GM12878 (cell line): ENCODE measurements at regions not wholly inside any gene's neighbourhood (a gene's known extent, or its start where the extent isn't known, plus 50 kb on each side); places are given as distances from the start of the nearest gene placed in this dataset.

Experiments
- ATAC-seq: fragments of 200-7000 bp; cut with Tn5 transposase; 3 replicates; pipeline ENCODE4 v1.9.1; 2020; ENCODE audit warnings: mild to moderate bottlenecking, moderate library complexity
- BruUV-seq: library from RNA; stranded (reverse); fragments of 400-500 nt; replicated peaks from 2 replicates; lab custom pipeline; 2021; lab: Mats Ljungman, UMichigan
- CTCF ChIA-PET: fragments of 300-600 bp; sonication (Branson Sonifier 250); formaldehyde crosslinking; extraction: SDS; loops from one replicate; lab custom pipeline; 2021; ENCODE audit warnings: inconsistent platforms; lab: Yijun Ruan, JAX
- POLR2A ChIA-PET: fragments of 350-600 bp; formaldehyde crosslinking; extraction: SDS; loops from one replicate; lab custom pipeline; 2021; ENCODE audit warnings: inconsistent platforms; lab: Charles Lee
- RAD21 ChIA-PET: fragments of 300-600 bp; sonication (Branson Sonifier 250); formaldehyde crosslinking; loops from one replicate; lab custom pipeline; 2023; ENCODE audit warnings: antibody characterized with exemption; ENCODE audit not compliant: unreplicated experiment; lab: Charles Lee
- SMC1A ChIA-PET: fragments of 300-600 bp; sonication (Branson Sonifier 250); formaldehyde crosslinking; loops from one replicate; lab custom pipeline; 2023; ENCODE audit not compliant: unreplicated experiment, uncharacterized antibody; lab: Charles Lee
- DNase-seq: peaks from one replicate; pipeline ENCODE4 v3.0.0-alpha.2; 2011; ENCODE audit warnings: low read depth, low spot score
- FAIRE-seq: peaks from 3 replicates; lab custom pipeline; 2011; peaks lifted over from hg19 to GRCh38; lab: Jason Lieb, UNC
- H2AFZ ChIP-seq: 2 replicates; pipeline ENCODE4 v1.6.0; 2011; ENCODE audit warnings: low read depth, low read length, control low read depth; ENCODE audit not compliant: control insufficient read depth
- H3K27ac ChIP-seq: 2 replicates; pipeline ENCODE4 v1.5.1; 2011; ENCODE audit warnings: control low read depth; ENCODE audit not compliant: control insufficient read depth, insufficient read depth
- H3K27me3 ChIP-seq, 2 experiments: replicated peaks in 1 of 2; 2 replicates each; pipeline versions ENCODE4 v1.6.0 to v1.6.1; 2011; ENCODE audit warnings: low read length in 1 of 2; ENCODE audit not compliant: control insufficient read depth in 2 of 2, insufficient read depth in 2 of 2
- H3K36me3 ChIP-seq, 2 experiments: 2 replicates each; pipeline ENCODE4 v1.5.1; 2011; ENCODE audit warnings: low read length in 1 of 2; ENCODE audit not compliant: control insufficient read depth in 2 of 2, insufficient read depth in 2 of 2
- H3K4me1 ChIP-seq: 2 replicates; pipeline ENCODE4 v1.6.1; 2011; ENCODE audit warnings: mild to moderate bottlenecking, low read length, moderate library complexity, mixed read lengths; ENCODE audit not compliant: control insufficient read depth, insufficient read depth
- H3K4me2 ChIP-seq: 2 replicates; pipeline ENCODE4 v1.6.0; 2011; ENCODE audit warnings: control low read depth; ENCODE audit not compliant: control insufficient read depth, insufficient read depth
- H3K4me3 ChIP-seq: fragments of 200-600 bp; sonication (generic); 2 replicates; pipeline ENCODE4 v1.5.1; 2016
- H3K79me2 ChIP-seq: 2 replicates; pipeline ENCODE4 v1.6.0; 2011; ENCODE audit warnings: low read length; ENCODE audit not compliant: control insufficient read depth, insufficient read depth
- H3K9ac ChIP-seq: 2 replicates; pipeline ENCODE4 v1.8.0; 2011; ENCODE audit warnings: low read length, control low read depth, mixed read lengths; ENCODE audit not compliant: control insufficient read depth, insufficient read depth
- H3K9me3 ChIP-seq: replicated peaks from 3 replicates; pipeline ENCODE4 v1.5.1; 2011; ENCODE audit warnings: mild to moderate bottlenecking, low read length; ENCODE audit not compliant: control insufficient read depth, insufficient read depth
- H4K20me1 ChIP-seq: 2 replicates; pipeline ENCODE4 v1.6.0; 2011; ENCODE audit not compliant: control insufficient read depth, insufficient read depth
- BMI1 ChIP-seq: fragments of 450-650 bp; IDR thresholded peaks from 2 replicates; pipeline ENCODE4 v1.6.1; 2016; ENCODE audit warnings: mild to moderate bottlenecking, moderate library complexity, borderline replicate concordance
- EGR1 ChIP-seq, 2 experiments: IDR thresholded peaks; 1 replicate in 1 of 2; 2 replicates in 1 of 2; pipeline ENCODE4 v1.6.1; 2011 to 2012; ENCODE audit warnings: low read depth in 2 of 2, low read length in 2 of 2, borderline replicate concordance in 1 of 2, mild to moderate bottlenecking in 1 of 2, moderate library complexity in 1 of 2
- HCFC1 ChIP-seq: fragments of 150-350 bp; IDR thresholded peaks from 2 replicates; pipeline ENCODE4 v1.6.1; 2014; ENCODE audit warnings: low read length
- IKZF2 ChIP-seq, 2 experiments: fragments of 450-650 bp; IDR thresholded peaks; 2 replicates each; pipeline ENCODE4 v1.6.1; 2017; ENCODE audit warnings: mild to moderate bottlenecking in 2 of 2, moderate library complexity in 2 of 2
- IRF4 ChIP-seq: IDR thresholded peaks from 2 replicates; pipeline ENCODE4 v1.6.1; 2011; ENCODE audit warnings: low read depth, low read length
- MTA3 ChIP-seq: IDR thresholded peaks from 2 replicates; pipeline ENCODE4 v1.6.1; 2012; ENCODE audit warnings: low read length, inconsistent platforms, borderline replicate concordance
- RUNX3 ChIP-seq: IDR thresholded peaks from 2 replicates; pipeline ENCODE4 v1.6.1; 2012; ENCODE audit warnings: low read length, inconsistent platforms
- STAT1 ChIP-seq: fragments of 450-650 bp; conservative IDR thresholded peaks from 2 replicates; pipeline ENCODE4 v1.6.1; 2014; ENCODE audit warnings: antibody characterized with exemption, mild to moderate bottlenecking
- STAT3 ChIP-seq: IDR thresholded peaks from 2 replicates; pipeline ENCODE4 v1.6.1; 2011; ENCODE audit warnings: low read depth, low read length, improper control_type of control experiment
- ZNF207 ChIP-seq: fragments of 450-650 bp; IDR thresholded peaks from 2 replicates; pipeline ENCODE4 v1.6.1; 2014; ENCODE audit warnings: antibody characterized with exemption, mild to moderate bottlenecking, borderline replicate concordance
- ZNF622 ChIP-seq: fragments of 450-650 bp; IDR thresholded peaks from 2 replicates; pipeline ENCODE4 v1.6.1; 2017; ENCODE audit warnings: mild to moderate bottlenecking, inconsistent platforms
- ZZZ3 ChIP-seq: IDR thresholded peaks from 2 replicates; pipeline ENCODE4 v1.6.1; 2011; ENCODE audit warnings: low read depth; ENCODE audit not compliant: control insufficient read depth, insufficient read length
- WGBS: methylation state at CpG from one replicate; pipeline ENCODE4 v1.1.6; 2016; ENCODE audit warnings: low lambda C conversion rate; ENCODE audit not compliant: insufficient replicate concordance, insufficient coverage; ENCODE audit errors: missing lambda C conversion rate; 5-methylcytosine and 5-hydroxymethylcytosine counted together
- in situ Hi-C: fragments of 300-500 bp; cut with MboI; formaldehyde crosslinking; loops from 9 replicates; pipeline ENCODE4 v1.14.3; 2018; ENCODE audit warnings: mixed read lengths
- intact Hi-C: fragments of 100-400 bp; cut with micrococcal nuclease; formaldehyde crosslinking; loops from one replicate; pipeline ENCODE4 v1.14.2; 2022; ENCODE audit not compliant: unreplicated experiment
- TF ChIP-seq, protein P1 (sequence below): fragments of 450-650 bp; IDR thresholded peaks from 2 replicates; pipeline ENCODE4 v1.6.1; 2018; ENCODE audit warnings: borderline replicate concordance, mild to moderate bottlenecking; ENCODE audit not compliant: partially characterized antibody
- TF ChIP-seq, protein P2 (sequence below): IDR thresholded peaks from 2 replicates; pipeline ENCODE4 v1.6.1; 2012; ENCODE audit warnings: low read depth, low read length, improper control_type of control experiment

DNA sequence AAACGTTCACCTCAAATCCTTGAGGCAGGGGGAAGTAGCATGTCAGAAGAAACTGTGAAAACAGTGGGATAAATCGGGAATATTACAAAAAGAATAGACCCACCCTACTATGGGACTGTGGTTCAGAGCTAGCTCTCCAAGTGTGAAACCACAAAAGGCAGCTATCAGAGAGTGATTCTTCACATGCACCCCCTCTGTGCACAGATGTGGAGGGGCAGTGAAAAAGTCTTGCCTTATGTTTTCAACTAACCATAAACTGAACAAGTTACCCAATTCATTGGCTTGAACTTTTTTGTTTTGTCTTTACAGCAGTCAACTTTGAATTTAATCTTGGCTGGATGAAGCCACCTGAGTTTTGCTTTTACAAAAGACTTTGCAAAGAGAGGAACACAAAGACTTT, 98.8 kb upstream of the NR4A3 start:
- Histone ChIP-seq H4K20me1 (no peaks in the 10 kb centered on the region), H3K9ac (no peak overlapping the region), H3K4me1 (peaks cover 8% of the 10 kb centered on the region; the same call in 1 of the 2 replicates), H3K27me3 (no peaks in the 10 kb centered on the region), H2AFZ (no peak overlapping the region), H3K9me3 (no peaks in the 10 kb centered on the region), H3K79me2 (no peaks in the 10 kb centered on the region), H3K27ac (no peak overlapping the region), H3K4me3 (no peak overlapping the region), H3K36me3 (no peaks in the 10 kb centered on the region), H3K4me2 (no peak overlapping the region)
- ChIA-PET SMC1A (interaction anchor here (0.6 to 2.0 kb wide), 7 partner anchors 8 to 438 kb away, joined by 3 to 9 read pairs (median 3); no protein-coding TSS in a partner anchor), POLR2A (interaction anchor here (0.6 kb wide), 2 partner anchors 89 to 1856 kb away, joined by 3 to 4 read pairs; no protein-coding TSS in a partner anchor), CTCF (interaction anchor here (0.7 to 1.6 kb wide), 4 partner anchors 20 to 491 kb away, joined by 3 to 4 read pairs (median 3); no protein-coding TSS in a partner anchor), RAD21 (interaction anchor here (0.9 to 1.4 kb wide), 3 partner anchors 23 to 362 kb away, joined by 3 to 4 read pairs (median 3); no protein-coding TSS in a partner anchor)
- 0% methylated on average over 2 of the region's 2 CpGs for WGBS
- FAIRE-seq = no peak
- ATAC-seq = peak; percentile 71
- no peak for DNase-seq
- no TSS peak for BruUV-seq
- intact Hi-C loops = loop anchor here (5.0 kb wide), 1 partner anchor 131 kb away; no protein-coding TSS in a partner anchor
- TF ChIP-seq RUNX3 (peak; percentile 76), ZZZ3 (no peak), IKZF2 (IDR thresholded peaks at IDR 0.05) (peak in 1 of 2 experiments; percentile 17; a peak in 1 of 4 replicates), ZNF207 (no peak)
- in situ Hi-C loops = no loop called here

DNA sequence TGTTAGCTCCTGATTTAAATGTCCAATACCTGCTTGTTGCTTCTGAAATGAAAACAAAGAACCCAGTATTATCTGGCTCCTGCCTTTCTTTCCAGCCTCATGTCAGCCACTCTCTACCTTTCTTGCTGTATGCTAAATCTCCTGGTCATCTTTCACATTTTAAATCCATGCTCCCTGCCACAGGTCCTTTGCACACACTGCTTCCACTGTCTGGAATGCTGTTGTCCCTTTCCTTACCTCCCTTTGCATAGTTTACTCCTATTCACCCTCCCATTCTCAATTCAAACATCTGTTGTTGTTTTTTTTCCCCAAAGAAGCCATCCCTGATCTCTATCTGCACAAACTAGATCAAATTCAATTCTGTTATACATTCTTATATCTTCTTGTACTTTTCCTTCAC, 97.0 kb upstream of the NR4A3 start:
- TF ChIP-seq, protein P1, sequence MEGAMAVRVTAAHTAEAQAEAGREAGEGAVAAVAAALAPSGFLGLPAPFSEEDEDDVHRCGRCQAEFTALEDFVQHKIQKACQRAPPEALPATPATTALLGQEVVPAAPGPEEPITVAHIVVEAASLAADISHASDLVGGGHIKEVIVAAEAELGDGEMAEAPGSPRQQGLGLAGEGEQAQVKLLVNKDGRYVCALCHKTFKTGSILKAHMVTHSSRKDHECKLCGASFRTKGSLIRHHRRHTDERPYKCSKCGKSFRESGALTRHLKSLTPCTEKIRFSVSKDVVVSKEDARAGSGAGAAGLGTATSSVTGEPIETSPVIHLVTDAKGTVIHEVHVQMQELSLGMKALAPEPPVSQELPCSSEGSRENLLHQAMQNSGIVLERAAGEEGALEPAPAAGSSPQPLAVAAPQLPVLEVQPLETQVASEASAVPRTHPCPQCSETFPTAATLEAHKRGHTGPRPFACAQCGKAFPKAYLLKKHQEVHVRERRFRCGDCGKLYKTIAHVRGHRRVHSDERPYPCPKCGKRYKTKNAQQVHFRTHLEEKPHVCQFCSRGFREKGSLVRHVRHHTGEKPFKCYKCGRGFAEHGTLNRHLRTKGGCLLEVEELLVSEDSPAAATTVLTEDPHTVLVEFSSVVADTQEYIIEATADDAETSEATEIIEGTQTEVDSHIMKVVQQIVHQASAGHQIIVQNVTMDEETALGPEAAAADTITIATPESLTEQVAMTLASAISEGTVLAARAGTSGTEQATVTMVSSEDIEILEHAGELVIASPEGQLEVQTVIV = no peak
- TF ChIP-seq STAT1 = no peak
- no peak for TF ChIP-seq IRF4
- TF ChIP-seq, protein P2, sequence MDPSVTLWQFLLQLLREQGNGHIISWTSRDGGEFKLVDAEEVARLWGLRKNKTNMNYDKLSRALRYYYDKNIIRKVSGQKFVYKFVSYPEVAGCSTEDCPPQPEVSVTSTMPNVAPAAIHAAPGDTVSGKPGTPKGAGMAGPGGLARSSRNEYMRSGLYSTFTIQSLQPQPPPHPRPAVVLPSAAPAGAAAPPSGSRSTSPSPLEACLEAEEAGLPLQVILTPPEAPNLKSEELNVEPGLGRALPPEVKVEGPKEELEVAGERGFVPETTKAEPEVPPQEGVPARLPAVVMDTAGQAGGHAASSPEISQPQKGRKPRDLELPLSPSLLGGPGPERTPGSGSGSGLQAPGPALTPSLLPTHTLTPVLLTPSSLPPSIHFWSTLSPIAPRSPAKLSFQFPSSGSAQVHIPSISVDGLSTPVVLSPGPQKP = no peak
- TF ChIP-seq EGR1 (IDR thresholded peaks at IDR 0.05; ENCODE audit: borderline replicate concordance in 1 of 2, low read depth in 2 of 2, low read length in 2 of 2) = no peak
- TF ChIP-seq MTA3 = no peak
- no peak for TF ChIP-seq ZNF207
- TF ChIP-seq STAT3 = no peak
- TF ChIP-seq BMI1 = no peak
- no peak for TF ChIP-seq ZNF622
- no peak for TF ChIP-seq HCFC1
- H3K4me3 ChIP-seq = no peak overlapping the region
- ChIA-PET SMC1A (interaction anchor here (0.9 kb wide), 1 partner anchor 16 kb away, joined by 3 read pairs; no protein-coding TSS in a partner anchor), POLR2A (no interaction called here), RAD21 (no interaction called here), CTCF (no interaction called here)
- no peaks in the 10 kb centered on the region for H3K27me3 ChIP-seq
- no peaks in the 10 kb centered on the region for H3K79me2 ChIP-seq
- FAIRE-seq (no peak), DNase-seq (no peak), ATAC-seq (no peak)
- no peaks in the 10 kb centered on the region for H3K9me3 ChIP-seq
- in situ Hi-C loops = no loop called here
- H2AFZ ChIP-seq = no peak overlapping the region
- intact Hi-C loops = loop anchor here (5.0 kb wide), 2 partner anchors 132 to 887 kb away; no protein-coding TSS in a partner anchor
- no peak overlapping the region for H3K4me2 ChIP-seq
- H3K27ac ChIP-seq = no peak overlapping the region
- peaks cover 8% of the 10 kb centered on the region; the same call in 1 of the 2 replicates for H3K4me1 ChIP-seq
- no TSS peak for BruUV-seq
- H3K9ac ChIP-seq = no peak overlapping the region
- H3K36me3 ChIP-seq = no peaks in the 10 kb centered on the region
- no peaks in the 10 kb centered on the region for H4K20me1 ChIP-seq
